ENCODE measurements at regions not wholly inside any gene's neighbourhood (a gene's known extent, or its start where the extent isn't known, plus 50 kb on each side); places are given as distances from the start of the nearest gene placed in this dataset.
"Not testable (repeated sequence)": the region's sequence is repeated elsewhere in the genome, so short reads cannot be mapped to it uniquely, and the experiment has no call there.

GRCh38 chr19:27844261-27844660, 1368.7 kb downstream of the UQCRFS1 start:
- H3K4me3 ChIP-seq (ENCODE audit: low read depth in 1 of 2, low read length in 2 of 2): no peak overlapping the region
- H3K4me1 ChIP-seq (ENCODE audit: control insufficient read depth in 1 of 2, insufficient read depth in 2 of 2, low read length in 2 of 2): no peaks in the 10 kb centered on the region
- no peaks in the 10 kb centered on the region for H3K27me3 ChIP-seq (ENCODE audit: control insufficient read depth in 1 of 2, insufficient read depth in 2 of 2, low read length in 2 of 2)
- H3K9me3 ChIP-seq (ENCODE audit: control insufficient read depth in 1 of 2, low read length in 2 of 2): peaks cover 21 to 47% of the 10 kb centered on the region in 2 donors
- no peak overlapping the region for H3K9ac ChIP-seq (ENCODE audit: low read depth in 1 of 2, low read length in 2 of 2)
- H3K36me3 ChIP-seq (ENCODE audit: control insufficient read depth in 1 of 2, insufficient read depth in 2 of 2, low read length in 2 of 2): no peaks in the 10 kb centered on the region
- no peak overlapping the region for H3K27ac ChIP-seq (ENCODE audit: low read depth, low read length)

GRCh38 chr19:27843861-27844260, 1369.1 kb downstream of the UQCRFS1 start:
- H3K27me3 ChIP-seq (ENCODE audit: control insufficient read depth in 1 of 2, insufficient read depth in 2 of 2, low read length in 2 of 2): no peaks in the 10 kb centered on the region
- no peak overlapping the region for H3K9ac ChIP-seq (ENCODE audit: low read depth in 1 of 2, low read length in 2 of 2)
- no peak overlapping the region for H3K27ac ChIP-seq (ENCODE audit: low read depth, low read length)
- no peak overlapping the region for H3K4me3 ChIP-seq (ENCODE audit: low read depth in 1 of 2, low read length in 2 of 2)
- H3K4me1 ChIP-seq (ENCODE audit: control insufficient read depth in 1 of 2, insufficient read depth in 2 of 2, low read length in 2 of 2): no peaks in the 10 kb centered on the region
- H3K36me3 ChIP-seq (ENCODE audit: control insufficient read depth in 1 of 2, insufficient read depth in 2 of 2, low read length in 2 of 2): no peaks in the 10 kb centered on the region
- peaks cover 17 to 47% of the 10 kb centered on the region in 2 donors for H3K9me3 ChIP-seq (ENCODE audit: control insufficient read depth in 1 of 2, low read length in 2 of 2)

- H3K4me1 ChIP-seq (ENCODE audit: control insufficient read depth in 1 of 2, insufficient read depth in 2 of 2, low read length in 2 of 2): no peaks in the 10 kb centered on the region
- no peak overlapping the region for H3K9ac ChIP-seq (ENCODE audit: low read depth in 1 of 2, low read length in 2 of 2)
- H3K36me3 ChIP-seq (ENCODE audit: control insufficient read depth in 1 of 2, insufficient read depth in 2 of 2, low read length in 2 of 2): no peaks in the 10 kb centered on the region
- no peak overlapping the region for H3K27ac ChIP-seq (ENCODE audit: low read depth, low read length)
- H3K4me3 ChIP-seq (ENCODE audit: low read depth in 1 of 2, low read length in 2 of 2): no peak overlapping the region
- peaks cover 2 to 16% of the 10 kb centered on the region in 2 donors for H3K9me3 ChIP-seq (ENCODE audit: control insufficient read depth in 1 of 2, low read length in 2 of 2)
- H3K27me3 ChIP-seq (ENCODE audit: control insufficient read depth in 1 of 2, insufficient read depth in 2 of 2, low read length in 2 of 2): no peaks in the 10 kb centered on the region
Measured at GRCh38 chr19:27833031-27833430, 1379.9 kb downstream of the UQCRFS1 start.

- Histone ChIP-seq H3K4me1 (ENCODE audit: control insufficient read depth in 1 of 2, insufficient read depth in 2 of 2, low read length in 2 of 2) (no peaks in the 10 kb centered on the region), H3K36me3 (ENCODE audit: control insufficient read depth in 1 of 2, insufficient read depth in 2 of 2, low read length in 2 of 2) (no peaks in the 10 kb centered on the region), H3K9me3 (ENCODE audit: control insufficient read depth in 1 of 2, low read length in 2 of 2) (peaks cover 2 to 11% of the 10 kb centered on the region in 2 donors), H3K9ac (ENCODE audit: low read depth in 1 of 2, low read length in 2 of 2) (no peak overlapping the region), H3K4me3 (ENCODE audit: low read depth in 1 of 2, low read length in 2 of 2) (no peak overlapping the region), H3K27me3 (ENCODE audit: control insufficient read depth in 1 of 2, insufficient read depth in 2 of 2, low read length in 2 of 2) (no peaks in the 10 kb centered on the region), H3K27ac (ENCODE audit: low read depth, low read length) (no peak overlapping the region)
Measured at GRCh38 chr19:27828829-27829228, 1384.1 kb downstream of the UQCRFS1 start.

GRCh38 chr19:27824108-27824507, 1388.8 kb downstream of the UQCRFS1 start:
- no peaks in the 10 kb centered on the region for H3K36me3 ChIP-seq (ENCODE audit: control insufficient read depth in 1 of 2, insufficient read depth in 2 of 2, low read length in 2 of 2)
- H3K9ac ChIP-seq (ENCODE audit: low read depth in 1 of 2, low read length in 2 of 2): no peak overlapping the region
- H3K9me3 ChIP-seq (ENCODE audit: control insufficient read depth in 1 of 2, low read length in 2 of 2): peaks cover 6 to 21% of the 10 kb centered on the region in 2 donors
- H3K4me1 ChIP-seq (ENCODE audit: control insufficient read depth in 1 of 2, insufficient read depth in 2 of 2, low read length in 2 of 2): no peaks in the 10 kb centered on the region
- H3K4me3 ChIP-seq (ENCODE audit: low read depth in 1 of 2, low read length in 2 of 2): no peak overlapping the region
- H3K27ac ChIP-seq (ENCODE audit: low read depth, low read length): no peak overlapping the region
- no peaks in the 10 kb centered on the region for H3K27me3 ChIP-seq (ENCODE audit: control insufficient read depth in 1 of 2, insufficient read depth in 2 of 2, low read length in 2 of 2)

- H3K9me3 ChIP-seq (ENCODE audit: control insufficient read depth in 1 of 2, low read length in 2 of 2): peaks cover 6 to 24% of the 10 kb centered on the region in 2 donors
- no peaks in the 10 kb centered on the region for H3K27me3 ChIP-seq (ENCODE audit: control insufficient read depth in 1 of 2, insufficient read depth in 2 of 2, low read length in 2 of 2)
- H3K4me3 ChIP-seq (ENCODE audit: low read depth in 1 of 2, low read length in 2 of 2): no peak overlapping the region
- no peaks in the 10 kb centered on the region for H3K4me1 ChIP-seq (ENCODE audit: control insufficient read depth in 1 of 2, insufficient read depth in 2 of 2, low read length in 2 of 2)
- no peaks in the 10 kb centered on the region for H3K36me3 ChIP-seq (ENCODE audit: control insufficient read depth in 1 of 2, insufficient read depth in 2 of 2, low read length in 2 of 2)
- H3K27ac ChIP-seq (ENCODE audit: low read depth, low read length): no peak overlapping the region
- H3K9ac ChIP-seq (ENCODE audit: low read depth in 1 of 2, low read length in 2 of 2): no peak overlapping the region
Measured at GRCh38 chr19:27822336-27822735, 1390.6 kb downstream of the UQCRFS1 start.

GRCh38 chr19:27821418-27822018, 1391.4 kb downstream of the UQCRFS1 start:
- H3K4me3 ChIP-seq (ENCODE audit: low read depth in 1 of 2, low read length in 2 of 2): no peak overlapping the region
- no peaks in the 10 kb centered on the region for H3K4me1 ChIP-seq (ENCODE audit: control insufficient read depth in 1 of 2, insufficient read depth in 2 of 2, low read length in 2 of 2)
- H3K36me3 ChIP-seq (ENCODE audit: control insufficient read depth in 1 of 2, insufficient read depth in 2 of 2, low read length in 2 of 2): no peaks in the 10 kb centered on the region
- H3K27me3 ChIP-seq (ENCODE audit: control insufficient read depth in 1 of 2, insufficient read depth in 2 of 2, low read length in 2 of 2): no peaks in the 10 kb centered on the region
- peaks cover 9 to 24% of the 10 kb centered on the region in 2 donors for H3K9me3 ChIP-seq (ENCODE audit: control insufficient read depth in 1 of 2, low read length in 2 of 2)
- no peak overlapping the region for H3K9ac ChIP-seq (ENCODE audit: low read depth in 1 of 2, low read length in 2 of 2)
- H3K27ac ChIP-seq (ENCODE audit: low read depth, low read length): no peak overlapping the region

- Histone ChIP-seq H3K36me3 (ENCODE audit: control insufficient read depth in 1 of 2, insufficient read depth in 2 of 2, low read length in 2 of 2) (no peaks in the 10 kb centered on the region), H3K4me3 (ENCODE audit: low read depth in 1 of 2, low read length in 2 of 2) (no peak overlapping the region), H3K27me3 (ENCODE audit: control insufficient read depth in 1 of 2, insufficient read depth in 2 of 2, low read length in 2 of 2) (no peaks in the 10 kb centered on the region), H3K27ac (ENCODE audit: low read depth, low read length) (no peak overlapping the region), H3K9ac (ENCODE audit: low read depth in 1 of 2, low read length in 2 of 2) (no peak overlapping the region), H3K4me1 (ENCODE audit: control insufficient read depth in 1 of 2, insufficient read depth in 2 of 2, low read length in 2 of 2) (no peaks in the 10 kb centered on the region), H3K9me3 (ENCODE audit: control insufficient read depth in 1 of 2, low read length in 2 of 2) (peaks cover 7 to 12% of the 10 kb centered on the region in 2 donors)
Measured at GRCh38 chr19:27815985-27816384, 1397.0 kb downstream of the UQCRFS1 start.

GRCh38 chr19:27814834-27815233, 1398.1 kb downstream of the UQCRFS1 start:
- not testable (repeated sequence) for H3K4me3 ChIP-seq (ENCODE audit: low read depth in 1 of 2, low read length in 2 of 2); H3K4me1 ChIP-seq (ENCODE audit: control insufficient read depth in 1 of 2, insufficient read depth in 2 of 2, low read length in 2 of 2); H3K27me3 ChIP-seq (ENCODE audit: control insufficient read depth in 1 of 2, insufficient read depth in 2 of 2, low read length in 2 of 2); H3K9ac ChIP-seq (ENCODE audit: low read depth in 1 of 2, low read length in 2 of 2); H3K27ac ChIP-seq (ENCODE audit: low read depth, low read length); H3K36me3 ChIP-seq (ENCODE audit: control insufficient read depth in 1 of 2, insufficient read depth in 2 of 2, low read length in 2 of 2)
- peaks cover 7 to 10% of the 10 kb centered on the region in 2 donors for H3K9me3 ChIP-seq (ENCODE audit: control insufficient read depth in 1 of 2, low read length in 2 of 2)

GRCh38 chr19:27814274-27814673, 1398.7 kb downstream of the UQCRFS1 start:
- peaks cover 7 to 10% of the 10 kb centered on the region in 2 donors for H3K9me3 ChIP-seq (ENCODE audit: control insufficient read depth in 1 of 2, low read length in 2 of 2)
- not testable (repeated sequence) for H3K4me3 ChIP-seq (ENCODE audit: low read depth in 1 of 2, low read length in 2 of 2); H3K4me1 ChIP-seq (ENCODE audit: control insufficient read depth in 1 of 2, insufficient read depth in 2 of 2, low read length in 2 of 2); H3K9ac ChIP-seq (ENCODE audit: low read depth in 1 of 2, low read length in 2 of 2); H3K36me3 ChIP-seq (ENCODE audit: control insufficient read depth in 1 of 2, insufficient read depth in 2 of 2, low read length in 2 of 2); H3K27ac ChIP-seq (ENCODE audit: low read depth, low read length); H3K27me3 ChIP-seq (ENCODE audit: control insufficient read depth in 1 of 2, insufficient read depth in 2 of 2, low read length in 2 of 2)
